Astrocyte of the spinal cord (primary cell): ENCODE measurements at regions not wholly inside any gene's neighbourhood (a gene's known extent, or its start where the extent isn't known, plus 50 kb on each side); places are given as distances from the start of the nearest gene placed in this dataset.
"Not testable (repeated sequence)": the region's sequence is repeated elsewhere in the genome, so short reads cannot be mapped to it uniquely, and the experiment has no call there.

Experiments used
- DNase-seq: peaks from one replicate; pipeline ENCODE4 v3.0.0; 2011; ENCODE audit warnings: low read depth, low spot score
- H3K4me3 ChIP-seq: 2 replicates; pipeline ENCODE4 v1.5.1; 2011; ENCODE audit warnings: low read depth, mild to moderate bottlenecking, low read length, moderate library complexity
- in situ Hi-C: cut with HindIII; loops from 2 replicates; pipeline ENCODE4 v1.10.0; 2017; ENCODE audit warnings: low sequenced_read_pairs

- in situ Hi-C loops, H3K4me3 ChIP-seq, DNase-seq: not testable (repeated sequence)
Observed at GRCh38 chr9:67635067-67635466, 223.7 kb upstream of the ANKRD20A1 start.

- DNase-seq, H3K4me3 ChIP-seq, in situ Hi-C loops: not testable (repeated sequence)
Observed at GRCh38 chr9:67611900-67612299, 246.8 kb upstream of the ANKRD20A1 start.

GRCh38 chr9:67609872-67610271 lies 248.9 kb upstream of the ANKRD20A1 start:
- in situ Hi-C loops, DNase-seq, H3K4me3 ChIP-seq: not testable (repeated sequence)

GRCh38 chr9:67609435-67609834 lies 249.3 kb upstream of the ANKRD20A1 start:
- DNase-seq, in situ Hi-C loops, H3K4me3 ChIP-seq: not testable (repeated sequence)

- DNase-seq, H3K4me3 ChIP-seq, in situ Hi-C loops: not testable (repeated sequence)
Observed at GRCh38 chr9:67605113-67605512, 253.6 kb upstream of the ANKRD20A1 start.

GRCh38 chr9:67603609-67604008 lies 255.1 kb upstream of the ANKRD20A1 start:
- in situ Hi-C loops, DNase-seq, H3K4me3 ChIP-seq: not testable (repeated sequence)

GRCh38 chr9:67592424-67592823 lies 266.3 kb upstream of the ANKRD20A1 start:
- H3K4me3 ChIP-seq, in situ Hi-C loops, DNase-seq: not testable (repeated sequence)

GRCh38 chr9:67555874-67556273 lies 302.9 kb upstream of the ANKRD20A1 start:
- H3K4me3 ChIP-seq, in situ Hi-C loops, DNase-seq: not testable (repeated sequence)

- H3K4me3 ChIP-seq, in situ Hi-C loops, DNase-seq: not testable (repeated sequence)
Observed at GRCh38 chr9:67550044-67550443, 308.7 kb upstream of the ANKRD20A1 start.

GRCh38 chr9:67529834-67530233 lies 328.9 kb upstream of the ANKRD20A1 start:
- DNase-seq, H3K4me3 ChIP-seq, in situ Hi-C loops: not testable (repeated sequence)

GRCh38 chr9:67516938-67517337 lies 341.8 kb upstream of the ANKRD20A1 start:
- DNase-seq, H3K4me3 ChIP-seq, in situ Hi-C loops: not testable (repeated sequence)

GRCh38 chr9:67514587-67514986 lies 344.1 kb upstream of the ANKRD20A1 start:
- in situ Hi-C loops: not testable (repeated sequence)

GRCh38 chr9:67503728-67504369 lies 354.9 kb upstream of the ANKRD20A1 start:
- in situ Hi-C loops, H3K4me3 ChIP-seq, DNase-seq: not testable (repeated sequence)

More at GRCh38 chr9:67514587-67514986, 344.1 kb upstream of the ANKRD20A1 start:
- not testable (repeated sequence) for H3K4me3 ChIP-seq, DNase-seq

GRCh38 chr9:67492028-67492427 lies 366.7 kb upstream of the ANKRD20A1 start:
- DNase-seq, H3K4me3 ChIP-seq, in situ Hi-C loops: not testable (repeated sequence)

GRCh38 chr9:67477465-67477864 lies 381.3 kb upstream of the ANKRD20A1 start:
- DNase-seq, H3K4me3 ChIP-seq, in situ Hi-C loops: not testable (repeated sequence)

- H3K4me3 ChIP-seq, in situ Hi-C loops, DNase-seq: not testable (repeated sequence)
Observed at GRCh38 chr9:67470739-67471138, 388.0 kb upstream of the ANKRD20A1 start.

GRCh38 chr9:67468326-67468725 lies 390.4 kb upstream of the ANKRD20A1 start:
- H3K4me3 ChIP-seq, in situ Hi-C loops, DNase-seq: not testable (repeated sequence)
